ENCODE measurements at regions not wholly inside any gene's neighbourhood (a gene's known extent, or its start where the extent isn't known, plus 50 kb on each side); places are given as distances from the start of the nearest gene placed in this dataset.
A peak's percentile ranks its signal among the peaks of the same experiment; 100 is the strongest.

- in situ Hi-C loops (cut with MboI; ENCODE audit: low sequenced_read_pairs, unreplicated experiment): no loop called here
- TF ChIP-seq, protein P1, sequence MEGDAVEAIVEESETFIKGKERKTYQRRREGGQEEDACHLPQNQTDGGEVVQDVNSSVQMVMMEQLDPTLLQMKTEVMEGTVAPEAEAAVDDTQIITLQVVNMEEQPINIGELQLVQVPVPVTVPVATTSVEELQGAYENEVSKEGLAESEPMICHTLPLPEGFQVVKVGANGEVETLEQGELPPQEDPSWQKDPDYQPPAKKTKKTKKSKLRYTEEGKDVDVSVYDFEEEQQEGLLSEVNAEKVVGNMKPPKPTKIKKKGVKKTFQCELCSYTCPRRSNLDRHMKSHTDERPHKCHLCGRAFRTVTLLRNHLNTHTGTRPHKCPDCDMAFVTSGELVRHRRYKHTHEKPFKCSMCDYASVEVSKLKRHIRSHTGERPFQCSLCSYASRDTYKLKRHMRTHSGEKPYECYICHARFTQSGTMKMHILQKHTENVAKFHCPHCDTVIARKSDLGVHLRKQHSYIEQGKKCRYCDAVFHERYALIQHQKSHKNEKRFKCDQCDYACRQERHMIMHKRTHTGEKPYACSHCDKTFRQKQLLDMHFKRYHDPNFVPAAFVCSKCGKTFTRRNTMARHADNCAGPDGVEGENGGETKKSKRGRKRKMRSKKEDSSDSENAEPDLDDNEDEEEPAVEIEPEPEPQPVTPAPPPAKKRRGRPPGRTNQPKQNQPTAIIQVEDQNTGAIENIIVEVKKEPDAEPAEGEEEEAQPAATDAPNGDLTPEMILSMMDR (IDR thresholded peaks at IDR 0.05; ENCODE audit: borderline replicate concordance, control extremely low read depth, extremely low read depth, insufficient read depth, missing control alignments): no peak
- no peak for DNase-seq (ENCODE audit: low spot score)
Observed at GRCh38 chr12:68406911-68407310, 74.7 kb upstream of the MDM1 start.

GRCh38 chr12:68410018-68410660 lies 78.0 kb upstream of the MDM1 start:
- in situ Hi-C loops (cut with MboI; ENCODE audit: low sequenced_read_pairs, unreplicated experiment): no loop called here
- TF ChIP-seq, protein P1 (IDR thresholded peaks at IDR 0.05; ENCODE audit: borderline replicate concordance, control extremely low read depth, extremely low read depth, insufficient read depth, missing control alignments): no peak
- no peak for DNase-seq (ENCODE audit: low spot score)

DNA sequence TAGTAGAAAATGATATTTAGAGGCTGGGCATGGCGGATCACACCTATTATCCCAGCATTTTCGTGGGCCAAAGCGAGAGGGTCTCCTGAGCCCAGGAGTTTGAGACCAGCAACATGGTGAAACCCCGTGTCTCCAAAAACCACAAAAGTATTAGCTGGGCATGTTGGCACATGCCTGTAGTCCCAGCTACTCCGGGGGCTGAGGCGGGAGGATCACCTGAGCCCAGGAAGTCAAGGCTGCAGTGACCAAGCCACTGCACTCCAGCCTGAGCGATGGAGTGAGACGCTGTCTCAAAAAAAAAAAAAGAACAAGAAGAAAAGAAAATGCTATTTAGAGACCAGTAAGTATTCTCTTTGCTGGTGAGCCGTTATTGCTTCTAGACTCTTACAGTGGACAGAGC lies 79.2 kb upstream of the MDM1 start:
- DNase-seq (ENCODE audit: low spot score): no peak
- TF ChIP-seq, protein P1 (IDR thresholded peaks at IDR 0.05; ENCODE audit: borderline replicate concordance, control extremely low read depth, extremely low read depth, insufficient read depth, missing control alignments): no peak
- in situ Hi-C loops (cut with MboI; ENCODE audit: low sequenced_read_pairs, unreplicated experiment): no loop called here

- in situ Hi-C loops (cut with MboI; ENCODE audit: low sequenced_read_pairs, unreplicated experiment): no loop called here
- peak; percentile 47 for DNase-seq (ENCODE audit: low spot score)
- TF ChIP-seq, protein P1 (IDR thresholded peaks at IDR 0.05; ENCODE audit: borderline replicate concordance, control extremely low read depth, extremely low read depth, insufficient read depth, missing control alignments): no peak
Observed at GRCh38 chr12:68414988-68415387, 82.8 kb upstream of the MDM1 start.

GRCh38 chr12:68416350-68416749 lies 84.2 kb upstream of the MDM1 start:
- no peak for DNase-seq (ENCODE audit: low spot score)
- TF ChIP-seq, protein P1 (IDR thresholded peaks at IDR 0.05; ENCODE audit: borderline replicate concordance, control extremely low read depth, extremely low read depth, insufficient read depth, missing control alignments): no peak
- in situ Hi-C loops (cut with MboI; ENCODE audit: low sequenced_read_pairs, unreplicated experiment): no loop called here

DNA sequence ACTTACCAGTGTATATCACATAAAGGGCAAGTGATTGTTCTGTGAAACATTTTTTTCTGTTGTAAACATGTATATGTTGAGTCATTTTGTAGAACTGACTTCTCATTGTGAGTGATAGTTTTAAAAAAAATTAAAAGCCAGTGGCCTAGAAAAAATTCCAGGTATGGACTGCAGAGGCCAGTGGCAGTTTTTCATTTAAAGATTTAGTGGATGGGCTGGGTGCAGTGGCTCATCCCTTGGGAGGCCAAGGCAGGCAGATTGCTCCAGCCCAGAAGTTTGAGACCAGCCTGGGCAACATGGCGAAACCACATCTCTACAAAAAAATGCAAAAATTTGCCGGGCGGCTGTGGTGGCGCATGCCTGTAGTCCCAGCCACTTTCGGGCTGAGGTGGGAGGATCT lies 84.7 kb upstream of the MDM1 start:
- TF ChIP-seq, protein P1 (IDR thresholded peaks at IDR 0.05; ENCODE audit: borderline replicate concordance, control extremely low read depth, extremely low read depth, insufficient read depth, missing control alignments): no peak
- in situ Hi-C loops (cut with MboI; ENCODE audit: low sequenced_read_pairs, unreplicated experiment): no loop called here

More for the DNA sequence above, 84.7 kb upstream of the MDM1 start:
- no peak for DNase-seq (ENCODE audit: low spot score)

Measured in GM13976 (cell line).